ENCODE measurements at regions not wholly inside any gene's neighbourhood (a gene's known extent, or its start where the extent isn't known, plus 50 kb on each side); places are given as distances from the start of the nearest gene placed in this dataset.

DNA sequence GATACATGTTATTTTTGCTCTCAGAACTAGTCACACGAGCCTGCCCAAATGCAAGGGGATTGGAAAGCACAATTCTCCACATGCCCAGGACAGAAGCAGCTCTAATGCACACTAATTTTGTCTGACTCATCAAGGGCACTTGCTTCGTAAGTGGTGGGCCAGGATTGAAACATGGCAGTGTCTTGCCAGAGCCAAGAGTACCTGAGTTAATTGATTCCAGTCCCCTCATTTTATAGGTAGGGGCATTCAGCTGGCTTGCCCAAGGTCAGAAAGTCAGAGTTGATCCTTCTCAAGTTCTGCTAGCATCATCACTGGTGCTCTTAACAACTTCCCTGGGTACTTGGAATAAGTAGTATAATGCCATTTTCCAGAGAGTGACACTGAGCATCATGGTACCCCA lies 356.1 kb downstream of the ZNF326 start:
- TF ChIP-seq, protein P1, sequence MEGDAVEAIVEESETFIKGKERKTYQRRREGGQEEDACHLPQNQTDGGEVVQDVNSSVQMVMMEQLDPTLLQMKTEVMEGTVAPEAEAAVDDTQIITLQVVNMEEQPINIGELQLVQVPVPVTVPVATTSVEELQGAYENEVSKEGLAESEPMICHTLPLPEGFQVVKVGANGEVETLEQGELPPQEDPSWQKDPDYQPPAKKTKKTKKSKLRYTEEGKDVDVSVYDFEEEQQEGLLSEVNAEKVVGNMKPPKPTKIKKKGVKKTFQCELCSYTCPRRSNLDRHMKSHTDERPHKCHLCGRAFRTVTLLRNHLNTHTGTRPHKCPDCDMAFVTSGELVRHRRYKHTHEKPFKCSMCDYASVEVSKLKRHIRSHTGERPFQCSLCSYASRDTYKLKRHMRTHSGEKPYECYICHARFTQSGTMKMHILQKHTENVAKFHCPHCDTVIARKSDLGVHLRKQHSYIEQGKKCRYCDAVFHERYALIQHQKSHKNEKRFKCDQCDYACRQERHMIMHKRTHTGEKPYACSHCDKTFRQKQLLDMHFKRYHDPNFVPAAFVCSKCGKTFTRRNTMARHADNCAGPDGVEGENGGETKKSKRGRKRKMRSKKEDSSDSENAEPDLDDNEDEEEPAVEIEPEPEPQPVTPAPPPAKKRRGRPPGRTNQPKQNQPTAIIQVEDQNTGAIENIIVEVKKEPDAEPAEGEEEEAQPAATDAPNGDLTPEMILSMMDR (IDR thresholded peaks at IDR 0.05): no peak
- no peak for TF ChIP-seq EP300 (IDR thresholded peaks at IDR 0.05)

All from ovary (tissue), 3 donors.